GM18517 (cell line): ENCODE measurements at regions not wholly inside any gene's neighbourhood (a gene's known extent, or its start where the extent isn't known, plus 50 kb on each side); places are given as distances from the start of the nearest gene placed in this dataset.

Experiments used
- ATAC-seq: cut with Tn5 transposase; IDR thresholded peaks from one replicate; pipeline ENCODE4 v1.9.1; 2021; ENCODE audit warnings: mild to moderate bottlenecking, moderate library complexity; ENCODE audit not compliant: unreplicated experiment

DNA sequence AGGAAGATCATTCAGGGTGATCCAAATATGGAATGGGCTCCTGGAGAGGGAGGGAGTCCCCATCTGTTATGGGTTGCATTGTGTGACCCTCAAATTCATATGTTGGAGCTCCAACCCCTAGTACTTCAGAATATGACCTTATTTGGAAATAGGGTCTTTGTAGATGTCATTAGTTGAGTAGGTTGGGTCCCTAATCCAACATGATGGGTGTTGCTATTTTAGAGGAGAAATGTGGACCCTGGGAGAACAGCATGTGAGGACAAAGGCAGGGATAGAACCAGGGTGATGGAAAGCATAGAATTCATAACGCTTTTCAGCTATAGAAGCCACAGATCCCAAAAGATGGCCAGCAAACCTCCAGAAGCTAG is 91.5 kb upstream of the SMNDC1 start:
- ATAC-seq, result no peak

DNA sequence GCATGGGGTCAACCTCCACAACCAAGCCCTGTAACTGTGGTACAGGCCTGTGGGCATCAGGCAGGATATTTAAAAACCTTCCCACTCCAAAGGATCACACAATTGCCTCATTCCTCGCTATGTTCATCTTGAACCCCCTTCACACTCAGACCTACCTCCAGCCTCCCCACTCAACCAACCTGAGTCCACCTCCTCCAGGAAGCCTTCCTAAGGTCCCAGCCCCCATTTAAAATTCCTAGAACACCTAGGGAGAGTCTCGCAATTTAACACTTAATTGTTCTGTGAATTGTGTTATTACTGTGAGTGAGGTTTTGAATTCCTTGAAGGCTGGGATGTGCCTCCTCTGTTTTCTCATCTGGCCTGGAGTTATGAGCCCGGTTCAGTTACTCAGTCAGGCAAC is 93.1 kb upstream of the SMNDC1 start:
- no peak for ATAC-seq

- ATAC-seq, result no peak
Observed at GRCh38 chr10:110398419-110399105, 93.8 kb upstream of the SMNDC1 start.

DNA sequence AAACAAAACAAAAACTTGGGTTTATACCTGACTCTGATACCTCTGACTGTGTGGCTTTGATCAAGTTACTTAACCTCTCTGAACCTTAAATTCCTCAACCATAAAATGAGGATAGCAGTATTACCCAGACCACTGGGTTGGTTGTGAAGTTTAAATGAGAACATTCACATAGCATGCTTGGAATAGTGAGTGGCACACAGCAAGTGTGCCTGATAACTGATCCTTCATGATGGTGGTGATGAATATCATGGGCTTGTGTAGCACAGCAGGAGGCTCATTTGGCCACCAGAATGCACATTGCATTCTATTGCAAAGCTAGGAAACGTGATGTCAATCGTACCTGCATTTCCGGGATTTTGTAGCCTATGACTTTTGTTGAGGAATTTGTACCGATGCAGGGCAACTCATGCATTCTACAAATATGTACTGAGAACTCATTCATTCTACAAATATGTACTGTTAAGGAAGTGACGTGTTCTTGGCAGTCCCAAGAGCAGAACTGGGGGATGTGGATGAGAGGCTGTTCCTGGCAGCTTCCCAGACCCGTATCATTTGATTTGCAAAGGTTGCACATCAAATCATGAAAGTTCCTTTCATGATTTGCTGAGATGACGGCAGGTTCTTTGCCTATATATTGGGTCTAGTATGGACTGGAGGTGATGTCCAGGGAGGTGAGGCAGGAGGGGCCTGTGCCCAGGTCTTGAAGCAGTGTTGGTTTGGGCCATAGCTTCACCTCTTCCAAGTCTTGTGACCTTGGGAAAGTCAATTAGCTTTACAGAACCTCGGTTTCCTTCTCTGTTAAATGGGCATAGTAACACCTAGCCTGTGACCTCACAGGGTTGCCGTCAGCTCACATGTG is 94.6 kb upstream of the SMNDC1 start:
- ATAC-seq, result no peak

- ATAC-seq, result no peak
Observed at GRCh38 chr10:110399965-110400933, 95.5 kb upstream of the SMNDC1 start.

DNA sequence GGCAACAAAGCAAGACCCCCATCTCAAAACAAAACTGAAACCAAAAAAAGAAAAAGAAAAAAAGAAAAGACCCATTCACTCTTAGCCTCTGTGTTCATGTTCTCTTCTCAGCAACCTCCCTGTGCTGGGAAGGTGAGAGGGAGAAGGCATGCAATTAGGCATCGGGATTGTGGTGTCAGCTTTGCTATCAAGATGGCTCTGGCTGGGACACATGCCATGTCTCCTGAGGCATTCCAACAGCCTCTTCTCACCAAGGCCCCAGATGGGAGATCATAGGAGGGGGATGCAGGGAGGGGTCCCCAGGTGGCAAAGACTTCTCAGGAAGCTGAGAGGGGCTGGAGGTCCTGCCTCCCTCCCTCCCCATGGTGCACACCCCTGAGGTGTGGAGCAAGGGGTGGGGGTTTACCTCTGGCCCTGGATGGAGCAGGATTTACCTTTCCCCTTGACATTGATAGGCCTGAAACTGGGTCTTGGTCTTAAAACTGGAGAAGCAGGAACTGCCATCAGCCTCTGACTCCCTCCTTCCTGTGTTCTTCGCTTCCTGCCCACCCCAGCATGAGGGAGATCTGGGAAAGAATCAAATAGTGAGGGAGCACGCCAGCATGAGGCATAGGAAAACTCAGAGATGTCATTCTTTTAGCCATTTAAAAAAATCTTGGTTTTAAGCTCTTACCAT is 96.2 kb upstream of the DUSP5 start:
- ATAC-seq, result no peak

DNA sequence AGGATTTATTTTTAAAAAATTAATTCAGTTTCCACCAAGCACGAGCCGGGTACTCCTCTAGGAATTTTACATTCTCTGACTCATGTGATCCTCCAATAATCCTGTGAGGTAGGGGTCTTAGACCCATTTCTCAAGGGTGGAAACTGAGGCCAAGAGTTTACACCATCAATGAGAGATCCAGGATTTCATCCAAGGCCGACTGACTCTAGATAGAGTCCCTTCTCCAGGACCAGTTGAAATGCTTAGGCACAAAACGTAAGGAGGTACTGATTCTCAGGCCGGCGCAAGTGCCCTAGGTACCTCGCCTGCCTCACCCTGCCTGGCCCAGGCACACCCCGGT is 95.7 kb upstream of the DUSP5 start:
- ATAC-seq, result no peak

DNA sequence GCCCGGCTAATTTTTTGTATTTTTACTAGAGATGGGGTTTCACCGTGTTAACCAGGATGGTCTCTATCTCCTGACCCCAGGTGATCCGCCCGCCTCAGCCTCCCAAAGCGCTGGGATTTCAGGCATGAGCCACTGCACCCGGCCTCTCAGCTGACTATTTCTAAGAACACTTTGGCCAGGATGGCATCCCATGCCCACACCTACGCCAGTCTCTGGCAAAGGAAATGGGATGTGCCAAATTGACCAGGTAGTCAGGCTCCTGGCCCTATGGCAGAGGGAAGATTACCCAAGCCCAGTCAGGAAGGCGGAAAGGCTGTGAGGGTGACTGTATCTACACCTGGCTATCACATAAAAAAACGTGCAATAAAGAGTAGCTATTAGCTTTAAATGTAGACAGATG is 94.1 kb upstream of the DUSP5 start:
- no peak for ATAC-seq

- no peak for ATAC-seq
Observed at GRCh38 chr10:110404413-110404812, 93.3 kb upstream of the DUSP5 start.

DNA sequence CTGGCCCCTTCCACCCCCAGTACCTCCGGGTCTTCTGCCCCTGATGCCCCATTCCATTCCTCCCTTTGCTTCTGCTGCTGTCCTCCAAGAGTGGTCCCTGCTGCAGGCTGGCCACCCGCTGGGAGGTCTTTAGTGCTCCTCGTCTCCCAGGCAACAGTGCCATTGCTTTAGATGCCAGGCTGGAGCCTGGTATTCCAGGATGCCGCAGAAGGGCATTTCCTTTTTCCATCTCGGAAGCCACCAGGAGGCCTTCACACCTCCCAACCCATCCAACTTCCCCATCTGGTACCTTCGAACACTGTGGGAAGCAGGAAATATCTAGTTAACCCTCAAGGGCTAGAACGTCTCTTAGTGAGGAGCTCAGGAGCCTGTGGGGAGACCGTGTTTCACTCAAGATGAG is 92.9 kb upstream of the DUSP5 start:
- ATAC-seq, result no peak

GRCh38 chr10:110405380-110405779 is 92.3 kb upstream of the DUSP5 start:
- ATAC-seq, result no peak

DNA sequence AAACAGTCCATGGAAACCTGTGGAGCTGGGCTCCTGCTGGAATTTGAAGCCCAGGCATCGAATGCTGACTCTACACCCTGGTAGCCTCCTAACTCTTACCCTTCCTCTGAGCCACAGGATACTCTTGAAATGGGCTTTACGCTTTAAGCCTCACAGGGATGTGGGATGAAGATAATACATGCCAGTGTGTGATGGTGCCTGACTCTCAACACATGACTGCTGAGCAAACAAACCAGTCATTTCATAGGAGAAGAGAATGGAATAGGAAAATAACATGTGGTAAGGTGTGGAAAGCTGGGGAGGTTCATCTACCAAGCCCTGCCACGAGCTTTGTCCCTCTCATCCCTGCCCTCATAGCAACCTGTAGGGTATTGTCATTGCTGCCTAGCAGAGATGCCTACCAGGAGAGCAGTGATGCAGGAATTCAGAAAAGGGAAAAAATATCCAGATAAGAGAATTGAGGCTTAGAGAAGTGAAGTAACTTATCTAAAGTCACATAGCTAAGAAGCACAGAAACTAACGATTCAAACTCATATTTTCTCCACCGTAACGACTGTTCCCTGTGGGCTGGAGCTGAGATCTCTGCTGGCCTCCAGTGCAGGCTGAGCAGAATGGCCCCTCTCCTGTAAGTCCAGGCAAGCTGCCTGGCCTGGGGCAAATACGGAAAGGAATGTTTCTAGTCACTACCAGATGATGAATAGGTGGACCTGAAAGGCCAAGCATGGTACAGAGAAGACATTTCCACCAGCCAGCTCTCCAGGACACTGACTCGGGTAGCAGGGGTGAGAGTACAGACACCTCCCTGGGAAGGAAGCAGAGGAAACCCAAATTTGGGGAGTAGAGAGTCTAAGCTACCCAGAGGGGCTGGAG is 90.2 kb upstream of the DUSP5 start:
- no peak for ATAC-seq

DNA sequence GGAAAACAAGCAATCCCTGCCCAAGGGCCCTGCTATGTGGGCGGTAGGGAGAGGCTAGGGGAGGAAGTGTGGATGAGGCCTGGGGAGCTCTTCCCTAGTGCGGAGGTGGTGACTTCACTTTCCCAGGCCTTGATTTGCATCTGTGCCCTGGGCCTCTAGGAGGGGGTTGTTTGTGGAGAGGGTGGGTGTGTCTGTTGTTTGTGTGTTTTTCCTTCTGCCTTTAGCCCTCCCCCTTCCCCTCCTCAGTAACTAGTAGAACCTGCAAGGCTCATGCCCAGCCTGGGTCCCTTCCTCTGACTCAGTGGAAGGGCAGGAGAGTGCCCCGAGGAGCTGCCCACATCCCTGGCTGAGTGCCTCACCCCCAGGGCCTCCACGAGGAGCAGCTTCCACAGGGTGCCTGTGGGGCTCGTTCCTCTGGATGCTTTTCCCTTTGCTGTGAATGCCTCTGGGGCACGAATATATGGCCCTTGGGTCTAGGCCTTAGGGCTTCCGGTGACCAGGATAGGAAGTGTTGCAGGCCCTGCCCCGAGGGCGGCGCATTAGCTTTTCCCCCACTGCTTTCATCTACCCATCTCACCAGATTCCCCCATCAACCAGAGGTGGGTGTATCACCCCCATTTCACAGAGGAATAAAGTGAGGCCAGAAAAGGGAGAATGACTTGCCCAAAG is 89.4 kb upstream of the DUSP5 start:
- ATAC-seq, result no peak

- no peak for ATAC-seq
Observed at GRCh38 chr10:110408943-110409342, 88.8 kb upstream of the DUSP5 start.

GRCh38 chr10:110409488-110409887 is 88.2 kb upstream of the DUSP5 start:
- ATAC-seq, result no peak

DNA sequence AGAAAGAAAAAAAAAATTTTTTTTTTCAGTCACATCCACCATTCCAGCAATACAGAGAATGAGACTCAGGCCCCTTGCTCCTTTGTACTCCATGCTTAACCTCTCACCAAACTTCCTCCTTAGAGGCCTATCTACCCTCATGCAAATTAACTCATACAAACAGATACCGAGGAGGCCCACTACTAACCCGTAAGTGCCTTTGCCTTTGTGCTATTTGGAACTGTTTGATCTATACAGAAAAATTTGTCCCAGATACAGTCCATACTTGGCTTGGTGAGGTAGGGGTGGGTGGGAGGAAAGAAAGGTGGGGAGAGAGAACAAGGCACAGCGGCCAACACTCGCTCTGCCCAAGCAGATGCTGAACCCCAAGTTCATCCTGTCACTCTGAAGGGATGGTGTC is 87.8 kb upstream of the DUSP5 start:
- peak; percentile 36 for ATAC-seq

GRCh38 chr10:110410329-110411046 is 87.2 kb upstream of the DUSP5 start:
- ATAC-seq, result no peak

- ATAC-seq, result no peak
Observed at GRCh38 chr10:110411047-110411410, 86.7 kb upstream of the DUSP5 start.
